SKM-1 (cell line): ENCODE measurements at regions not wholly inside any gene's neighbourhood (a gene's known extent, or its start where the extent isn't known, plus 50 kb on each side); places are given as distances from the start of the nearest gene placed in this dataset.

Experiments
- DNase-seq: peaks from one replicate; lab custom pipeline; 2025; ENCODE audit not compliant: unreplicated experiment; lab: John Stamatoyannopoulos, UW

GRCh38 chr22:22098457-22099193, 116.0 kb upstream of the TOP3B start:
- DNase-seq: no peak

GRCh38 chr22:22097727-22098228, 115.2 kb upstream of the TOP3B start:
- DNase-seq: no peak

- DNase-seq: no peak
Measured at GRCh38 chr22:22094921-22095320, 112.3 kb upstream of the TOP3B start.

- no peak for DNase-seq
Measured at GRCh38 chr22:22094514-22094913, 111.9 kb upstream of the TOP3B start.

GRCh38 chr22:22093743-22094142, 111.2 kb upstream of the TOP3B start:
- no peak for DNase-seq

- DNase-seq: no peak
Measured at GRCh38 chr22:22092974-22093373, 110.4 kb upstream of the TOP3B start.

- DNase-seq: no peak
Measured at GRCh38 chr22:22092101-22092500, 109.5 kb upstream of the TOP3B start.

- no peak for DNase-seq
Measured at GRCh38 chr22:22091400-22091878, 108.9 kb upstream of the TOP3B start.

GRCh38 chr22:22090650-22091399, 108.2 kb upstream of the TOP3B start:
- no peak for DNase-seq

- DNase-seq: no peak
Measured at GRCh38 chr22:22089459-22090308, 107.1 kb upstream of the TOP3B start.

- DNase-seq: no peak
Measured at GRCh38 chr22:22088658-22089458, 106.3 kb upstream of the TOP3B start.

GRCh38 chr22:22087854-22088657, 105.5 kb upstream of the TOP3B start:
- no peak for DNase-seq

- DNase-seq: no peak
Measured at GRCh38 chr22:22086501-22087158, 104.0 kb upstream of the TOP3B start.

GRCh38 chr22:22085702-22086500, 103.3 kb upstream of the TOP3B start:
- no peak for DNase-seq

- DNase-seq: no peak
Measured at GRCh38 chr22:22084089-22084711, 101.6 kb upstream of the TOP3B start.

- DNase-seq: no peak
Measured at GRCh38 chr22:22082960-22083359, 100.4 kb upstream of the TOP3B start.

GRCh38 chr22:22082229-22082835, 99.7 kb upstream of the TOP3B start:
- DNase-seq: no peak
